ENCODE measurements at regions not wholly inside any gene's neighbourhood (a gene's known extent, or its start where the extent isn't known, plus 50 kb on each side); places are given as distances from the start of the nearest gene placed in this dataset.
A peak's percentile ranks its signal among the peaks of the same experiment; 100 is the strongest.

DNA sequence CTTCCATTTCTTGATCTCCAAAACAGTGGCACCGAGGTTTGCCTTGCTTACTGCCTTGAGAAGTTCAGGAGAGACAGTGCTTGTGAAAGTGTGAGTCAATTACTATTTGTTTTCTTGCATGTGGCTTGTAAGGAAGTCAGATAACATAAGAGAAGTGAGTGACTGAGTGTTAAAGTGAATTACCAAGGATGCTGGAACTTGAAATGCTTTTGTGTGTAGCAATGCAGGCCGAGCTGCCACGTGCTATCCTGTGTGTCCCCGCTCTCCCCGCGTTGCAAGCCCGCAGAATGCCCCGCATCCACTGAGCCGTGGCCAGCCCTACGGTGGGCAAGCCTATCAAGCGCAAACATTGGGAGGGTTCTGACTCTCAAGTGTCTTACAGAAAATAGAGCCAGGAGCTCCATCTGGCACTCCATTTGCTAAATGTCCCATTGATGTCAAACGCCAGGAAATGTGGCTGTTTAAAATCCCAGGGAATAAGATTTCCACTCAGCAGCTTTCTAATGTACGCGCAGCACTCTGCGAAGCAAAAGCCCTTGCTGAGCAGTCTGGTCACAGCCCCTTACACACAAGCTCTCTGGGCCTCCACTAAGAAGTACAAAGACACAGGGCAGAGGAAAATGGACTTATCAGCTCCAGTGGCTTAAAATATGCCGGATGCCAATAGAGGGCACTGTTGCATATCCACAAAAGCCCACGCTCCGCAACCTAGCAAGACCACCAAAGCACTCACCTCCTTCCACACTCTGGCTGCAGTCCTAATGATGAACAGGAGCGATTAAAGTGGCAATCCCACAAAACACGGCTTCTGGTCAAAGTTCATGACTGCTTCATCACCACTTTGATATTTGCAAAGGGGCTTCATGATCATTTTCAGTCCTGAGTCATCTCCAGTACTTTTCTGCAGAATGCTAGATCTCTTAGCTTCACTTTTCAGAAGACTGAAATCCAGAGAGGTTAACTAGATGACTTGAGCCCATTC is 158.0 kb upstream of the ITGB1 start:
- peaks cover 3 to 55% (median 10%) of the 10 kb centered on the region in 5 donors for H3K4me1 ChIP-seq (ENCODE audit: control insufficient read depth in 5 of 5, insufficient read depth in 5 of 5, low read length in 5 of 5)
- H3K36me3 ChIP-seq (ENCODE audit: control insufficient read depth in 4 of 4, insufficient read depth in 4 of 4, low read length in 4 of 4), result no peaks in the 10 kb centered on the region
- 73 to 84% methylated on average over 20 of the region's 20 CpGs for WGBS, 2 donors
- no peak overlapping the region for H3K27ac ChIP-seq (ENCODE audit: low read depth in 1 of 2, low read length in 1 of 2)
- ATAC-seq (ENCODE audit: insufficient read depth, low FRiP score) (no peak), DNase-seq (peak; percentile 49 to 82 (median 69))
- TF ChIP-seq, protein P1, sequence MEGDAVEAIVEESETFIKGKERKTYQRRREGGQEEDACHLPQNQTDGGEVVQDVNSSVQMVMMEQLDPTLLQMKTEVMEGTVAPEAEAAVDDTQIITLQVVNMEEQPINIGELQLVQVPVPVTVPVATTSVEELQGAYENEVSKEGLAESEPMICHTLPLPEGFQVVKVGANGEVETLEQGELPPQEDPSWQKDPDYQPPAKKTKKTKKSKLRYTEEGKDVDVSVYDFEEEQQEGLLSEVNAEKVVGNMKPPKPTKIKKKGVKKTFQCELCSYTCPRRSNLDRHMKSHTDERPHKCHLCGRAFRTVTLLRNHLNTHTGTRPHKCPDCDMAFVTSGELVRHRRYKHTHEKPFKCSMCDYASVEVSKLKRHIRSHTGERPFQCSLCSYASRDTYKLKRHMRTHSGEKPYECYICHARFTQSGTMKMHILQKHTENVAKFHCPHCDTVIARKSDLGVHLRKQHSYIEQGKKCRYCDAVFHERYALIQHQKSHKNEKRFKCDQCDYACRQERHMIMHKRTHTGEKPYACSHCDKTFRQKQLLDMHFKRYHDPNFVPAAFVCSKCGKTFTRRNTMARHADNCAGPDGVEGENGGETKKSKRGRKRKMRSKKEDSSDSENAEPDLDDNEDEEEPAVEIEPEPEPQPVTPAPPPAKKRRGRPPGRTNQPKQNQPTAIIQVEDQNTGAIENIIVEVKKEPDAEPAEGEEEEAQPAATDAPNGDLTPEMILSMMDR (IDR thresholded peaks at IDR 0.05; ENCODE audit: control extremely low read depth, extremely low read depth), result peak; percentile 41
- no peaks in the 10 kb centered on the region for H3K27me3 ChIP-seq (ENCODE audit: control insufficient read depth in 3 of 3, insufficient read depth in 3 of 3, low read length in 2 of 3)
- no peak overlapping the region for H3K4me3 ChIP-seq
- no peaks in the 10 kb centered on the region for H3K9me3 ChIP-seq (ENCODE audit: control insufficient read depth in 4 of 4, insufficient read depth in 3 of 4, low read length in 3 of 4)
- H3K9ac ChIP-seq (ENCODE audit: insufficient read depth in 1 of 2, low read length in 2 of 2), result no peak overlapping the region

DNA sequence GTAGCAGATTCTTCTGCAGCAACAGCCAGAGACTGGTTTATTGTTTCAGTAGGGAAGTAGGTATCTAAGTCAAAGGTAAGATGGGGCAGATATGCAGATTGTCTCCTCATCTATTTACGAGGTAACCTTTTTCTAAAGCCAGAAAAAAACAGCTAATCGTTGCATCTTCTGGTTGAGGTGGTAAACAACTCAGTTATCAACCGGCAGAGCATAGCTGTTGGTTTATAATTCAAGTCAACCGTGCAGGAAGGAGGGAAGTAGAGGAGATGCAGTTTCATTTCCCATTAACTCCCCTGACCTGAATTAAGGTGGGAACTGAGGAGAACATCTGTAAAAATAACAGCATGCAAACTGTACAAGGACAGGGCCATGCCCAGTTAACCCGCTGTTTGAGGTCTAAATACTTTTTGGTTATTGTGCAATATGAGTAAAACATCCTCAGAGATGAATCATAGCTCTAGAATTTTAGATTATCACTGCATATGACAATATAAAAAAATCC is 156.5 kb upstream of the ITGB1 start:
- Histone ChIP-seq H3K36me3 (ENCODE audit: control insufficient read depth in 4 of 4, insufficient read depth in 4 of 4, low read length in 4 of 4) (no peaks in the 10 kb centered on the region), H3K9ac (ENCODE audit: insufficient read depth in 1 of 2, low read length in 2 of 2) (no peak overlapping the region), H3K27me3 (ENCODE audit: control insufficient read depth in 3 of 3, insufficient read depth in 3 of 3, low read length in 2 of 3) (no peaks in the 10 kb centered on the region), H3K27ac (ENCODE audit: low read depth in 1 of 2, low read length in 1 of 2) (no peak overlapping the region), H3K4me1 (ENCODE audit: control insufficient read depth in 5 of 5, insufficient read depth in 5 of 5, low read length in 5 of 5) (peaks cover 4 to 55% (median 10%) of the 10 kb centered on the region in 5 donors), H3K9me3 (ENCODE audit: control insufficient read depth in 4 of 4, insufficient read depth in 3 of 4, low read length in 3 of 4) (no peaks in the 10 kb centered on the region), H3K4me3 (no peak overlapping the region)
- TF ChIP-seq, protein P1 (IDR thresholded peaks at IDR 0.05; ENCODE audit: control extremely low read depth, extremely low read depth), result no peak
- 45 to 50% methylated on average over 5 of the region's 5 CpGs for WGBS, 2 donors
- ATAC-seq (ENCODE audit: insufficient read depth, low FRiP score) (no peak), DNase-seq (no peak)

DNA sequence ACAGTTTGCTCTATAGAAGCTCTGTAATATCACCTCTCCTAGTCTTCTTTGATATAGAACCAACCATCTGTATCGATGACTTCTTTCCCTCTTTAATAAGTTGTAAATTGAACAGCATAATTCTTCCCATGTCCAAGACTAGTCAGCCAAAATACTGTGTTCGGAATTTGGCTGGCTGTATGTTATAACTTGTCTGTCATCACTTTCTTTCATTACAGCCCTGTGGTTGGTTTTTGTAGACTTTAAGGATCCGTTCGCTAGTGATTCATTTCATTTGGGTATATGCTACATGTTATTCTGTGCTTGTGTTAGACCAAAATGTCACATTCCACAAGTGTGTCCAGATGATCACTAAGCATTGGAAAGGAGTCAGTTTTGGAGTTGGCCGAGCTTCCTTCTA is 155.4 kb upstream of the ITGB1 start:
- H3K4me1 ChIP-seq (ENCODE audit: control insufficient read depth in 5 of 5, insufficient read depth in 5 of 5, low read length in 5 of 5), result peaks cover 4 to 55% (median 10%) of the 10 kb centered on the region in 5 donors
- H3K27ac ChIP-seq (ENCODE audit: low read depth in 1 of 2, low read length in 1 of 2), result peak overlapping the region in 1 of 2 donors; percentile 25
- TF ChIP-seq, protein P1 (IDR thresholded peaks at IDR 0.05; ENCODE audit: control extremely low read depth, extremely low read depth), result no peak
- no peaks in the 10 kb centered on the region for H3K27me3 ChIP-seq (ENCODE audit: control insufficient read depth in 3 of 3, insufficient read depth in 3 of 3, low read length in 2 of 3)
- WGBS, 2 donors, result 81% methylated on average over 5 of the region's 5 CpGs
- ATAC-seq (ENCODE audit: insufficient read depth, low FRiP score) (no peak), DNase-seq (peak in 2 of 3 donors; percentile 88 to 90)
- peak overlapping the region in 1 of 2 donors; percentile 15 for H3K9ac ChIP-seq (ENCODE audit: insufficient read depth in 1 of 2, low read length in 2 of 2)
- no peaks in the 10 kb centered on the region for H3K36me3 ChIP-seq (ENCODE audit: control insufficient read depth in 4 of 4, insufficient read depth in 4 of 4, low read length in 4 of 4)
- H3K9me3 ChIP-seq (ENCODE audit: control insufficient read depth in 4 of 4, insufficient read depth in 3 of 4, low read length in 3 of 4), result no peaks in the 10 kb centered on the region
- no peak overlapping the region for H3K4me3 ChIP-seq
